Neuronal stem cell (in vitro differentiated cells): ENCODE measurements at regions not wholly inside any gene's neighbourhood (a gene's known extent, or its start where the extent isn't known, plus 50 kb on each side); places are given as distances from the start of the nearest gene placed in this dataset.

ENCODE experiments used
- DNase-seq: peaks from one replicate; pipeline ENCODE4 v3.0.0-alpha.2; 2013; ENCODE audit warnings: low spot score
- H2AFZ ChIP-seq: one replicate; pipeline ENCODE4 v1.6.1; 2013; ENCODE audit warnings: mild to moderate bottlenecking, low read length, inconsistent platforms
- H2AK5ac ChIP-seq: 2 replicates; pipeline ENCODE4 v1.6.1; 2013; ENCODE audit warnings: low read depth, mild to moderate bottlenecking, inconsistent platforms, low read length, moderate library complexity, mixed read lengths
- H2BK120ac ChIP-seq: 2 replicates; pipeline ENCODE4 v1.6.1; 2013; ENCODE audit warnings: low read depth, mild to moderate bottlenecking, inconsistent platforms, low read length, moderate library complexity, mixed read lengths
- H2BK12ac ChIP-seq: one replicate; pipeline ENCODE4 v1.6.1; 2013; ENCODE audit warnings: low read length, inconsistent platforms
- H2BK15ac ChIP-seq: 2 replicates; pipeline ENCODE4 v1.6.1; 2013; ENCODE audit warnings: mild to moderate bottlenecking, low read length, inconsistent platforms, mixed read lengths
- H2BK5ac ChIP-seq: one replicate; pipeline ENCODE4 v1.6.1; 2013; ENCODE audit warnings: inconsistent platforms, mild to moderate bottlenecking, low read length, moderate library complexity
- H3K14ac ChIP-seq: one replicate; pipeline ENCODE4 v1.6.1; 2013; ENCODE audit warnings: low read length, inconsistent platforms
- H3K18ac ChIP-seq: 2 replicates; pipeline ENCODE4 v1.6.1; 2013; ENCODE audit warnings: low read length, inconsistent platforms
- H3K23ac ChIP-seq: 2 replicates; pipeline ENCODE4 v1.6.1; 2013; ENCODE audit warnings: low read depth, mild to moderate bottlenecking, mixed read lengths, low read length, inconsistent platforms; ENCODE audit not compliant: poor library complexity
- H3K27ac ChIP-seq: replicated peaks from 3 replicates; pipeline ENCODE4 v1.5.1; 2013; ENCODE audit warnings: low read length, inconsistent platforms
- H3K27me3 ChIP-seq, 3 experiments: 2 replicates each; pipeline ENCODE4 v1.6.1; 2013; ENCODE audit warnings: low read length in 3 of 3, mild to moderate bottlenecking in 2 of 3, inconsistent platforms in 1 of 3, low read depth in 1 of 3, mixed read lengths in 1 of 3, moderate library complexity in 1 of 3; ENCODE audit not compliant: control insufficient read depth in 3 of 3, insufficient read depth in 3 of 3
- H3K36me3 ChIP-seq, 2 donors: replicated peaks in 1 of 2; 2 replicates each; pipeline ENCODE4 v1.6.1; 2013; ENCODE audit warnings: low read length in 2 of 2; ENCODE audit not compliant: control insufficient read depth in 2 of 2, insufficient read depth in 2 of 2
- H3K4ac ChIP-seq: 2 replicates; pipeline ENCODE4 v1.6.1; 2013; ENCODE audit warnings: inconsistent platforms, mild to moderate bottlenecking, low read length, moderate library complexity
- H3K4me1 ChIP-seq, 2 donors: 1 replicate in 1 of 2; 2 replicates in 1 of 2; pipeline ENCODE4 v1.6.1; 2013; ENCODE audit warnings: low read length in 2 of 2, low read depth in 1 of 2; ENCODE audit not compliant: control insufficient read depth in 2 of 2, insufficient read depth in 1 of 2
- H3K4me2 ChIP-seq: one replicate; pipeline ENCODE4 v1.6.1; 2013; ENCODE audit warnings: mild to moderate bottlenecking, low read length, inconsistent platforms; ENCODE audit not compliant: insufficient read depth, poor library complexity, severe bottlenecking
- H3K4me3 ChIP-seq, 2 donors: 2 replicates each; pipeline ENCODE4 v1.5.1; 2013; ENCODE audit warnings: low read length in 2 of 2, mild to moderate bottlenecking in 2 of 2, inconsistent platforms in 1 of 2, moderate library complexity in 1 of 2
- H3K79me1 ChIP-seq: one replicate; pipeline ENCODE4 v1.6.1; 2013; ENCODE audit warnings: low read depth, mild to moderate bottlenecking, inconsistent platforms, low read length, moderate library complexity
- H3K9ac ChIP-seq: one replicate; pipeline ENCODE4 v1.6.1; 2013; ENCODE audit warnings: mild to moderate bottlenecking, low read depth, low read length, inconsistent platforms; ENCODE audit not compliant: poor library complexity
- H3K9me3 ChIP-seq, 2 donors: replicated peaks in 1 of 2; 2 replicates each; pipeline versions ENCODE3 to v1.6.1; 2013; ENCODE audit warnings: low read length in 2 of 2, mild to moderate bottlenecking in 2 of 2, inconsistent platforms in 1 of 2, low read depth in 1 of 2, mixed read lengths in 1 of 2, moderate library complexity in 1 of 2; ENCODE audit not compliant: control insufficient read depth in 2 of 2, insufficient read depth in 1 of 2
- H4K8ac ChIP-seq: one replicate; pipeline ENCODE4 v1.6.1; 2013; ENCODE audit warnings: low read depth, mild to moderate bottlenecking, inconsistent platforms, low read length, moderate library complexity
- H4K91ac ChIP-seq: one replicate; pipeline ENCODE4 v1.6.1; 2013; ENCODE audit warnings: low read length, low read depth, mild to moderate bottlenecking, inconsistent platforms; ENCODE audit not compliant: poor library complexity
- WGBS, 2 donors: extraction: QIAGEN DNeasy Blood & Tissue Kit; methylation state at CpG; one replicate each; pipeline ENCODE4 v1.1.7; 2013; ENCODE audit warnings: missing lambda C conversion rate in 2 of 2, mixed read lengths in 1 of 2; ENCODE audit not compliant: insufficient read length in 2 of 2, insufficient replicate concordance in 1 of 2; ENCODE audit errors: extremely low coverage in 2 of 2; 5-methylcytosine and 5-hydroxymethylcytosine counted together

GRCh38 chr6:139473231-139473701 is 98.8 kb upstream of the CITED2 start:
- Histone ChIP-seq H2BK15ac (no peak overlapping the region), H2BK120ac (no peak overlapping the region), H3K79me1 (no peaks in the 10 kb centered on the region), H3K9ac (no peak overlapping the region), H3K4me1 (peaks cover 14 to 41% of the 10 kb centered on the region in 2 donors), H2AFZ (peak overlapping the region; percentile 74), H2AK5ac (no peak overlapping the region), H3K18ac (peak overlapping the region; percentile 20), H3K36me3 (no peaks in the 10 kb centered on the region), H3K27ac (no peak overlapping the region), H3K14ac (no peak overlapping the region), H3K4ac (no peak overlapping the region), H3K23ac (no peak overlapping the region), H3K9me3 (no peaks in the 10 kb centered on the region), H3K27me3 (no peaks in the 10 kb centered on the region), H3K4me2 (no peak overlapping the region), H4K91ac (no peak overlapping the region), H3K4me3 (no peak overlapping the region), H2BK5ac (no peak overlapping the region), H4K8ac (no peak overlapping the region), H2BK12ac (no peak overlapping the region)
- no peak for DNase-seq
- WGBS, 2 donors = no CpG with 5 or more reads among the region's 14 CpGs

- H3K27me3 ChIP-seq = no peaks in the 10 kb centered on the region
- peak overlapping the region; percentile 74 for H2AFZ ChIP-seq
- no peak overlapping the region for H3K4me3 ChIP-seq
- no peak overlapping the region for H3K18ac ChIP-seq
- H3K36me3 ChIP-seq = no peaks in the 10 kb centered on the region
- H2BK5ac ChIP-seq = no peak overlapping the region
- H3K9ac ChIP-seq = no peak overlapping the region
- no CpG with 5 or more reads among the region's 12 CpGs for WGBS, 2 donors
- no peak overlapping the region for H2BK12ac ChIP-seq
- peaks cover 17 to 46% of the 10 kb centered on the region in 2 donors for H3K4me1 ChIP-seq
- H3K4me2 ChIP-seq = no peak overlapping the region
- no peak overlapping the region for H3K14ac ChIP-seq
- no peak overlapping the region for H4K91ac ChIP-seq
- H2BK120ac ChIP-seq = no peak overlapping the region
- H2BK15ac ChIP-seq = no peak overlapping the region
- no peak overlapping the region for H3K4ac ChIP-seq
- H3K79me1 ChIP-seq = no peaks in the 10 kb centered on the region
- H3K23ac ChIP-seq = no peak overlapping the region
- no peaks in the 10 kb centered on the region for H3K9me3 ChIP-seq
- DNase-seq = no peak
- no peak overlapping the region for H4K8ac ChIP-seq
- H2AK5ac ChIP-seq = no peak overlapping the region
- no peak overlapping the region for H3K27ac ChIP-seq
Observed at GRCh38 chr6:139472351-139473015, 98.0 kb upstream of the CITED2 start.

GRCh38 chr6:139470997-139471396 is 96.5 kb upstream of the CITED2 start:
- H2BK120ac ChIP-seq = no peak overlapping the region

DNA sequence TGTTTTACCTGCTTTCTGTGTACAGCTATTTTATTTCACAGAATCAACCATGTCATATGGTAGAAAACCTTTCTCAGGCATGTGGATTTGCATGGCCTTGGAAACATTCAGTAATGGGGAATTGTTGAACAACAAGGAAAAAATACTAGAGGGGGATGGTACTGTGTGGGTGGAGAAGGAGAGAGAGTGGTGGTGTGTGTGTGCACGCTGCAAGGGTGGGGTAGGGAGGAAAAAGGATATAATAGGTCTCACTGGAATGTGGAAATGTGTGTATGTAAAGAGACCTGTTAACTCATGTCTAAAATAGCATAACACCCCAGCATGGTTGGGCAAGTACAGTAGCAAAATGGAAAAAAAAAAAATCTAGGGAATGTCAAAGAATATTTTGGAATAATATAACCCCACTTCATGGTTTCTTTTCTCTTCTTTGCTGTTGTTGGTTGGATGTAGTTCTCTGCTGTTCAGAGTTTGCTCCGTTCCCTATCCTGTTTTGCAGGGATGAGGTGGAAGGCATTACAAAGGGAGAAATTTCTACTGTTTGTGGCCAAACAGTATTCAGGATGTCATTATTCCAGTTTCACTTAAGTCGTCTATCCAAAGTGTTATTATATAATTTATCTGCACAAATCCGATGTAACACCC is 93.9 kb upstream of the CITED2 start:
- no CpG with 5 or more reads among the region's 4 CpGs for WGBS, 2 donors
- DNase-seq = no peak
- no peaks in the 10 kb centered on the region for H3K79me1 ChIP-seq
- no peak overlapping the region for H4K8ac ChIP-seq
- H3K27ac ChIP-seq = no peak overlapping the region
- no peaks in the 10 kb centered on the region for H3K27me3 ChIP-seq
- H3K4ac ChIP-seq = no peak overlapping the region
- no peak overlapping the region for H3K4me2 ChIP-seq
- H4K91ac ChIP-seq = no peak overlapping the region
- no peak overlapping the region for H3K4me3 ChIP-seq
- no peak overlapping the region for H2BK120ac ChIP-seq
- no peak overlapping the region for H3K14ac ChIP-seq
- H2AK5ac ChIP-seq = no peak overlapping the region
- no peak overlapping the region for H2BK12ac ChIP-seq
- H3K4me1 ChIP-seq = peaks cover 6 to 19% of the 10 kb centered on the region in 2 donors
- H2AFZ ChIP-seq = peak overlapping the region; percentile 55
- H3K23ac ChIP-seq = no peak overlapping the region
- no peaks in the 10 kb centered on the region for H3K36me3 ChIP-seq
- H3K9me3 ChIP-seq = no peaks in the 10 kb centered on the region
- no peak overlapping the region for H3K9ac ChIP-seq
- H2BK15ac ChIP-seq = no peak overlapping the region
- no peak overlapping the region for H3K18ac ChIP-seq
- H2BK5ac ChIP-seq = no peak overlapping the region

More at GRCh38 chr6:139470997-139471396, 96.5 kb upstream of the CITED2 start:
- DNase-seq = no peak
- Histone ChIP-seq H3K36me3 (no peaks in the 10 kb centered on the region), H2AK5ac (no peak overlapping the region), H3K14ac (no peak overlapping the region), H2BK12ac (no peak overlapping the region), H3K27ac (no peak overlapping the region), H4K91ac (no peak overlapping the region), H3K4ac (no peak overlapping the region), H4K8ac (no peak overlapping the region), H2BK5ac (no peak overlapping the region), H3K27me3 (no peaks in the 10 kb centered on the region), H3K79me1 (no peaks in the 10 kb centered on the region), H3K9ac (no peak overlapping the region), H2AFZ (no peak overlapping the region), H3K4me1 (peaks cover 17 to 38% of the 10 kb centered on the region in 2 donors), H3K4me2 (no peak overlapping the region), H3K9me3 (no peaks in the 10 kb centered on the region), H3K23ac (no peak overlapping the region), H3K18ac (no peak overlapping the region), H3K4me3 (no peak overlapping the region), H2BK15ac (no peak overlapping the region)
- WGBS, 2 donors = no CpG with 5 or more reads among the region's 8 CpGs
